GM19455 (cell line): ENCODE measurements at regions not wholly inside any gene's neighbourhood (a gene's known extent, or its start where the extent isn't known, plus 50 kb on each side); places are given as distances from the start of the nearest gene placed in this dataset.

Experiments
- ATAC-seq: cut with Tn5 transposase; IDR thresholded peaks from one replicate; pipeline ENCODE4 v1.9.1; 2021; ENCODE audit not compliant: unreplicated experiment

- ATAC-seq: no peak
Measured at GRCh38 chr5:74136276-74136825, 504.2 kb downstream of the ENC1 start.

DNA sequence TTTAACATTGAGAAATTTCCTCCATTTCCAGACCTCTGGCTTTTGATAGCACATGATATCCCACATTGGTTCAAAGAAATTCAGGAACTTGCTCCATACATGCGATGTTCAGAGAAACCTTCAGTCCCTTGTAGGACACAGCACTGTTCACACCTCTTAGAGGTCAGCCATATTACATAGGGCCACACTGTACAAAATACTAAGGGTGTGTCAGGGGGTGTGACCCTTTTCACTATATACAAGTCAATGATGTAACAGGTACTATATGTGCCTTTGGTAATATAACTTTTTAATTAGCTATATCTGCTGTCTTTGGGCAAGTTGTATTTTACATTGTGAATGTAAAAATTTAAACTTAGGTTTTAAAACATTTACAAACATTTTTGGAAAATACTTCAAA lies 505.5 kb downstream of the ENC1 start:
- no peak for ATAC-seq

DNA sequence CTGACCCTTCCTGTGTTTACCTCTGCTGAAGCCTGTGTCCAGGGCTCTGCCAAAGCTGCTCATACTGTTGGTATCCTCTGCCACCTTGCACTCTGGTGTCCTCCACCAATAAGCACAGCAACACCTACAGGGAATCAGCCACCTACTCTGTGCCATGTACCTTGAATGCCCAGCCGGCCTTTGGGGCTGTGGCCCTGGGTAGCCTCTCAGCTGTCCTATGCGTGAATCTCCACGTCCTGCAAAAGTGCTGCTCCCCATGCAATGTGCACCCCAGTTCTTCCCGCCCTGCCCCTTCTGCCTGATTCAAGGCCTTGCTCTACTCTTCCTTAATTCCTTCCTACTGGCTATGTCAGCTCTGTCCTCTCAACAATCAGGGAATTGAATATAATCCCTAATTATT lies 506.5 kb downstream of the ARHGEF28 start:
- no peak for ATAC-seq

GRCh38 chr5:74131250-74131649 lies 505.3 kb downstream of the ARHGEF28 start:
- no peak for ATAC-seq

- no peak for ATAC-seq
Measured at GRCh38 chr5:74130155-74130897, 504.3 kb downstream of the ARHGEF28 start.

- no peak for ATAC-seq
Measured at GRCh38 chr5:74127381-74128320, 501.7 kb downstream of the ARHGEF28 start.

- ATAC-seq: no peak
Measured at GRCh38 chr5:74126294-74126693, 500.3 kb downstream of the ARHGEF28 start.

DNA sequence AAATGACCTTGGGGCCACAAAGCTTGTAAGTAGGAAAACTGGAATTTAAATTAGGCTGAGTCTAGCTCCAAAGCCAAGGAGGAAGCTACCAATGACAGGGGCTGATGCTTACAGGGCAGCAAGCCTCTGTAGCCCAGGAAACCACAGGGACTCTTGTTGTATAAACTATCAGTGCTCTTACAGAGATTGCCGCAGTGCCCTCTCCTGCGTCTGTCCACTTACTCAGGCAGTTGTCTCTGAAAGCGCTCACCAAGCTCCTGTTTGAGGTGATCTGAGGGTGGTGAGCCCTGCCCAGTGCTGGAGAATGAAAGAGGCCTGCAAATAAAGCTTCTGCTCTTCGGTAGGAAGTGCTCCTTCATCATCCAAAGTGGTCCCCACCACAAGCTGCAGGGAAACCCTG lies 498.8 kb downstream of the ARHGEF28 start:
- ATAC-seq: no peak

DNA sequence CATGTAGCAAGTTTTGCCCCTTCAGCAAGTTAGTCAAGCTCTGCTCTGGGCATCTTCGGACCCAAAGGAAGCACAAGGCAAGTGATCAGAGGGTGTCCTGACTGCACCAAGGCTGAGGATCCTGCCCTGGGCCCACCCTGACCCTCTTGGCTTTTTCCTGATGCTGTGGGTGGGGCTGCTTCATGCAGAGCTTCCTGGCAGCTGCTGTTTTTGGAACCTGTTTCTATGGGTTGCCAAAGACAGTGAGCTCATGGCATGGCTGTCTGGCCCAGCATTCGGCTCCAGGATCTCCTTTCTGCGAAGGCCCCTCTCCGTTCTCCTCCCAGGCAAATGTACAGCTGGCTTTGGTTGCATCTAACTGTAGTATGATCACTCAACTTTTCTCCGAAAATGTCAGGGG lies 497.9 kb downstream of the ARHGEF28 start:
- ATAC-seq: no peak

GRCh38 chr5:74122979-74123590 lies 497.1 kb downstream of the ARHGEF28 start:
- no peak for ATAC-seq

DNA sequence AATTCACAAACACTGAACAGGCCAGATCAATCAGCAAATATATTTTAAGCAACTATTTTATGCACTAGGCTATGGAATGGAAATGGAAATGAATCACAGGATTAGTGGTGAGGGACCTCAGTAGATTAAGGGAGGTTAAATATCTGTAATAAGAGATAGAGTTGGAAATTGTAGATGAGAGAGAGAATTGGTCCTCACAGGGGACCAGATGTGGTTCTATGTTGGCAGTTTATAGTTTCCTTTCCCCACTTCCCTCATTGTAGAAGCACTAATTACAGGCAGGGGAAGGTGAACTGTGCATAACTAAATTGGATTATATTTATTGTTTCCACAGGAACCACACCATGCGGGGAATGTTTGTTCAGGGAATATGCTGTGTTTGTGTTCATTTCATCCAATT lies 496.2 kb downstream of the ARHGEF28 start:
- ATAC-seq: no peak

- ATAC-seq: no peak
Measured at GRCh38 chr5:74120585-74120984, 494.6 kb downstream of the ARHGEF28 start.

GRCh38 chr5:74118071-74118470 lies 492.1 kb downstream of the ARHGEF28 start:
- no peak for ATAC-seq

- no peak for ATAC-seq
Measured at GRCh38 chr5:74116984-74117383, 491.0 kb downstream of the ARHGEF28 start.

GRCh38 chr5:74116266-74116665 lies 490.3 kb downstream of the ARHGEF28 start:
- no peak for ATAC-seq

- no peak for ATAC-seq
Measured at GRCh38 chr5:74113927-74114326, 487.9 kb downstream of the ARHGEF28 start.

DNA sequence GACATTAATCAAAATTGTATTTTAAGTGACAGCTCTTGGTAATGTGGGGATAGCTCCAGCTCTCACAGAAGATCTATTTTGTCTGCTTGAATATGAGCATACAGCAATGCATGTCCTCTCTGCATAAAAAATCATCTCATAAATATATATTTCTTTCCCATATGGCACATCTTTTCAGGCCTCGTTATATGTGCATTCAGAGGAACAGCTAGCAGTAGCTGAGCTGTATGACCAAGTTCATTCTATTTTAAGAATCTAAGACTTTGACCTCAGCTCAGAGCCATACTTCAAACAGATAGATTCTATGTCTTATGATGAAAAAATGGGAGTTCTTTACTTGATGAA lies 487.2 kb downstream of the ARHGEF28 start:
- ATAC-seq: no peak

GRCh38 chr5:74112372-74113195 lies 486.6 kb downstream of the ARHGEF28 start:
- no peak for ATAC-seq

DNA sequence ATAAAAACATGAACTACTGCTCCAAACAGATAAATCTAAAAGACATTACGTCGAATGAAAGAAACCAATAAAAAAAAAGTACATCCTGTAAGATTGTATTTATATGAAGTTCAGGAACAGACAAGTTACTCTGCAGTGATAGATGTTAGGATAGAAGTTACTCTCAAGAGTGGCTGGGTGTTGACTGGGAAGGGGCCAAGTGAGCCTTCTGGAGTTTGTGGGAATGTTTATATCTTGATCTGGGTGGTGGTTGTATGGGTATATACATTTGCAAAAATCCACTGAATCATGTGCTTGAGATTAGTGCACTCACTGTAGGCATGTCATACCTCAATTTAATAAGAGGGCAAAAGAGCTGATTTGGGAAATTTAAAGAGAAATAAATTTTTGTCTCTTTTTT lies 485.8 kb downstream of the ARHGEF28 start:
- no peak for ATAC-seq

GRCh38 chr5:74109344-74109743 lies 483.3 kb downstream of the ARHGEF28 start:
- ATAC-seq: no peak

DNA sequence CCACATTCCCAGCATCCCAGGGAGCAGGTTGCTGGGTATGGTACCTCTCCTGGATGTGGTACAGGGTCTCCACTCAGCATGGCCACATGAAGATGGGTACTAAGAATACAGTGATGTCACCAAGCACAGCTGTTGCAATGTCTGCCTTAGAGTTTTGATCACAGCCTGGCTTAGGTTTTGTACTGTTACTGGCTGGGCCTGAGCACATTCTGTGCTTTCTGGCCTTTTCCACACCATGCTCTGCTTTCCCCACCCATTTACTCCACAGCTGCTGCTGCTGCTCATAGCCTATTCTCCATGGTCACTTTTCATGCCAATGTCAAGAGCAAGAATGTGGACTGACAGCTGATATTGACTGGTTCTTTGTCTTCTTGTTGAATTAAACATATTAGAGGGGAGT lies 481.9 kb downstream of the ARHGEF28 start:
- ATAC-seq: no peak
